ENCODE measurements at regions not wholly inside any gene's neighbourhood (a gene's known extent, or its start where the extent isn't known, plus 50 kb on each side); places are given as distances from the start of the nearest gene placed in this dataset.

- intact Hi-C loops (cut with micrococcal nuclease), result no loop called here
- ChIA-PET POLR2A (no interaction called here), CTCF (no interaction called here)
- H3K4me1 Mint-ChIP-seq, result no peaks in the 10 kb centered on the region
- no peak overlapping the region for H3K27ac Mint-ChIP-seq
- H3K36me3 Mint-ChIP-seq (ENCODE audit: low read depth), result no peaks in the 10 kb centered on the region
- no peak overlapping the region for H3K4me3 Mint-ChIP-seq
- peaks cover 2% of the 10 kb centered on the region for H3K9me3 Mint-ChIP-seq
- H3K27me3 Mint-ChIP-seq, result no peaks in the 10 kb centered on the region
- DNase-seq, result no peak
- ATAC-seq (ENCODE audit: low read depth), result no peak
- no peak for TF ChIP-seq CTCF (IDR thresholded peaks at IDR 0.05)
Measured at GRCh38 chr4:187478292-187479140, 517.1 kb upstream of the ZFP42 start.

- no peak overlapping the region for H3K27ac Mint-ChIP-seq
- no peak for TF ChIP-seq CTCF (IDR thresholded peaks at IDR 0.05)
Measured at GRCh38 chr4:187479511-187479910, 516.1 kb upstream of the ZFP42 start.

GRCh38 chr4:187480146-187481145 is 515.1 kb upstream of the ZFP42 start:
- DNase-seq (no peak), ATAC-seq (ENCODE audit: low read depth) (no peak)
- H3K36me3 Mint-ChIP-seq (ENCODE audit: low read depth), result no peaks in the 10 kb centered on the region
- ChIA-PET POLR2A (no interaction called here), CTCF (no interaction called here)
- H3K4me1 Mint-ChIP-seq, result no peaks in the 10 kb centered on the region
- no peak overlapping the region for H3K4me3 Mint-ChIP-seq
- H3K9me3 Mint-ChIP-seq, result peaks cover 2% of the 10 kb centered on the region
- intact Hi-C loops (cut with micrococcal nuclease), result no loop called here
- no peak overlapping the region for H3K27ac Mint-ChIP-seq
- H3K27me3 Mint-ChIP-seq, result no peaks in the 10 kb centered on the region
- no peak for TF ChIP-seq CTCF (IDR thresholded peaks at IDR 0.05)

More at GRCh38 chr4:187479511-187479910, 516.1 kb upstream of the ZFP42 start:
- no peak overlapping the region for H3K4me3 Mint-ChIP-seq
- intact Hi-C loops (cut with micrococcal nuclease), result no loop called here
- ChIA-PET POLR2A (no interaction called here), CTCF (no interaction called here)
- no peaks in the 10 kb centered on the region for H3K36me3 Mint-ChIP-seq (ENCODE audit: low read depth)
- no peaks in the 10 kb centered on the region for H3K4me1 Mint-ChIP-seq
- DNase-seq, result no peak
- no peaks in the 10 kb centered on the region for H3K27me3 Mint-ChIP-seq
- H3K9me3 Mint-ChIP-seq, result peaks cover 2% of the 10 kb centered on the region
- ATAC-seq (ENCODE audit: low read depth), result no peak

- Mint-ChIP-seq H3K27ac (no peak overlapping the region), H3K36me3 (ENCODE audit: low read depth) (no peaks in the 10 kb centered on the region), H3K4me1 (no peaks in the 10 kb centered on the region), H3K9me3 (peaks cover 4% of the 10 kb centered on the region), H3K27me3 (no peaks in the 10 kb centered on the region), H3K4me3 (no peak overlapping the region)
- ChIA-PET POLR2A (no interaction called here), CTCF (no interaction called here)
- TF ChIP-seq CTCF (IDR thresholded peaks at IDR 0.05), result no peak
- no peak for DNase-seq
- ATAC-seq (ENCODE audit: low read depth), result no peak
- intact Hi-C loops (cut with micrococcal nuclease), result no loop called here
Measured at GRCh38 chr4:187484186-187484585, 511.4 kb upstream of the ZFP42 start.

GRCh38 chr4:187485676-187486075 is 509.9 kb upstream of the ZFP42 start:
- POLR2A ChIA-PET, result no interaction called here
- intact Hi-C loops (cut with micrococcal nuclease), result no loop called here
- TF ChIP-seq CTCF (IDR thresholded peaks at IDR 0.05), result no peak
- Mint-ChIP-seq H3K4me1 (no peaks in the 10 kb centered on the region), H3K4me3 (no peak overlapping the region), H3K27me3 (no peaks in the 10 kb centered on the region), H3K27ac (no peak overlapping the region), H3K9me3 (peaks cover 5% of the 10 kb centered on the region), H3K36me3 (ENCODE audit: low read depth) (no peaks in the 10 kb centered on the region)
- CTCF ChIA-PET, result no interaction called here
- DNase-seq (no peak), ATAC-seq (ENCODE audit: low read depth) (no peak)
